ENCODE measurements at regions not wholly inside any gene's neighbourhood (a gene's known extent, or its start where the extent isn't known, plus 50 kb on each side); places are given as distances from the start of the nearest gene placed in this dataset.

GRCh38 chr4:156309031-156309430 lies 355.4 kb upstream of the CTSO start:
- in situ Hi-C loops (cut with MboI; ENCODE audit: low sequenced_read_pairs, unreplicated experiment), result no loop called here
- no peak for DNase-seq (ENCODE audit: low spot score)
- no peak for TF ChIP-seq CTCF (IDR thresholded peaks at IDR 0.05; ENCODE audit: borderline replicate concordance, control extremely low read depth, extremely low read depth, insufficient read depth, missing control alignments)

GRCh38 chr4:156303708-156304107 lies 350.0 kb upstream of the CTSO start:
- no peak for DNase-seq (ENCODE audit: low spot score)
- in situ Hi-C loops (cut with MboI; ENCODE audit: low sequenced_read_pairs, unreplicated experiment), result no loop called here
- TF ChIP-seq CTCF (IDR thresholded peaks at IDR 0.05; ENCODE audit: borderline replicate concordance, control extremely low read depth, extremely low read depth, insufficient read depth, missing control alignments), result no peak

GRCh38 chr4:156298230-156298629 lies 344.6 kb upstream of the CTSO start:
- no peak for DNase-seq (ENCODE audit: low spot score)
- in situ Hi-C loops (cut with MboI; ENCODE audit: low sequenced_read_pairs, unreplicated experiment), result no loop called here
- no peak for TF ChIP-seq CTCF (IDR thresholded peaks at IDR 0.05; ENCODE audit: borderline replicate concordance, control extremely low read depth, extremely low read depth, insufficient read depth, missing control alignments)

GRCh38 chr4:156295676-156296195 lies 342.1 kb upstream of the CTSO start:
- DNase-seq (ENCODE audit: low spot score), result no peak
- in situ Hi-C loops (cut with MboI; ENCODE audit: low sequenced_read_pairs, unreplicated experiment), result no loop called here
- TF ChIP-seq CTCF (IDR thresholded peaks at IDR 0.05; ENCODE audit: borderline replicate concordance, control extremely low read depth, extremely low read depth, insufficient read depth, missing control alignments), result no peak

- in situ Hi-C loops (cut with MboI; ENCODE audit: low sequenced_read_pairs, unreplicated experiment), result no loop called here
- TF ChIP-seq CTCF (IDR thresholded peaks at IDR 0.05; ENCODE audit: borderline replicate concordance, control extremely low read depth, extremely low read depth, insufficient read depth, missing control alignments), result no peak
- no peak for DNase-seq (ENCODE audit: low spot score)
Observed at GRCh38 chr4:156294577-156294976, 340.9 kb upstream of the CTSO start.

- in situ Hi-C loops (cut with MboI; ENCODE audit: low sequenced_read_pairs, unreplicated experiment), result no loop called here
- DNase-seq (ENCODE audit: low spot score), result no peak
- no peak for TF ChIP-seq CTCF (IDR thresholded peaks at IDR 0.05; ENCODE audit: borderline replicate concordance, control extremely low read depth, extremely low read depth, insufficient read depth, missing control alignments)
Observed at GRCh38 chr4:156293657-156294297, 340.1 kb upstream of the CTSO start.
